Endothelial cell of umbilical vein (primary cell): ENCODE measurements at regions not wholly inside any gene's neighbourhood (a gene's known extent, or its start where the extent isn't known, plus 50 kb on each side); places are given as distances from the start of the nearest gene placed in this dataset.

Experiments
- BruUV-seq: library from RNA; stranded (reverse); fragments of 400-500 nt; replicated peaks from 2 replicates; lab custom pipeline; 2021; lab: Mats Ljungman, UMichigan
- CTCF ChIA-PET: fragments of 300-600, 350-600 bp; sonication (Branson Sonifier 250); formaldehyde crosslinking; loops from one replicate; lab custom pipeline; 2021; ENCODE audit warnings: antibody characterized with exemption, inconsistent platforms; lab: Charles Lee
- POLR2A ChIA-PET: fragments of 300-600, 350-600 bp; sonication (Branson Sonifier 250); formaldehyde crosslinking; loops from one replicate; lab custom pipeline; 2021; ENCODE audit warnings: antibody characterized with exemption, inconsistent platforms; lab: Charles Lee
- DNase-seq: peaks from one replicate; pipeline ENCODE4 v3.0.0-alpha.2; 2011; ENCODE audit warnings: low read depth, low spot score
- FAIRE-seq: peaks from 2 replicates; lab custom pipeline; 2011; peaks lifted over from hg19 to GRCh38; lab: Jason Lieb, UNC
- H2AFZ ChIP-seq: 2 replicates; pipeline ENCODE4 v1.6.0; 2012; ENCODE audit warnings: low read depth, low read length, control low read depth, inconsistent platforms
- H3K27ac ChIP-seq: 2 replicates; pipeline ENCODE4 v1.5.1; 2011; ENCODE audit warnings: low read depth, mild to moderate bottlenecking, control low read depth, low read length, moderate library complexity; ENCODE audit not compliant: insufficient read depth
- H3K27me3 ChIP-seq, 2 experiments: 2 replicates each; pipeline versions ENCODE4 v1.6.0 to v1.6.1; 2011; ENCODE audit warnings: low read length in 2 of 2, mixed read lengths in 1 of 2; ENCODE audit not compliant: control insufficient read depth in 2 of 2, insufficient read depth in 2 of 2
- H3K36me3 ChIP-seq, 2 experiments: 2 replicates in 1 of 2; 3 replicates in 1 of 2; pipeline ENCODE4 v1.5.1; 2011; ENCODE audit warnings: low read length in 2 of 2, mild to moderate bottlenecking in 1 of 2, moderate library complexity in 1 of 2; ENCODE audit not compliant: control insufficient read depth in 2 of 2, insufficient read depth in 2 of 2; ENCODE audit errors: extremely low read depth in 1 of 2
- H3K4me1 ChIP-seq: 3 replicates; pipeline ENCODE4 v1.5.1; 2011; ENCODE audit warnings: mild to moderate bottlenecking, low read length; ENCODE audit not compliant: control insufficient read depth, insufficient read depth; ENCODE audit errors: extremely low read depth
- H3K4me2 ChIP-seq: 2 replicates; pipeline ENCODE4 v1.6.1; 2011; ENCODE audit warnings: low read length, control low read depth, mixed read lengths; ENCODE audit not compliant: insufficient read depth
- H3K4me3 ChIP-seq, 3 experiments: fragments of 200-600 bp in 1 of 3; sonication (generic), shearing (Covaris generic) in 1 of 3; replicated peaks in 1 of 3; 2 replicates each; pipeline ENCODE4 v1.5.1; 2011 to 2016; ENCODE audit warnings: control low read depth in 3 of 3, low read length in 3 of 3, mild to moderate bottlenecking in 2 of 3, inconsistent platforms in 1 of 3, low read depth in 1 of 3, moderate library complexity in 1 of 3; ENCODE audit not compliant: insufficient read depth in 1 of 3
- H3K79me2 ChIP-seq: 2 replicates; pipeline ENCODE4 v1.6.0; 2012; ENCODE audit warnings: low read length, inconsistent platforms; ENCODE audit not compliant: control insufficient read depth, insufficient read depth
- H3K9ac ChIP-seq: replicated peaks from 2 replicates; pipeline ENCODE3; 2011; ENCODE audit warnings: low read length, control low read depth; ENCODE audit not compliant: insufficient read depth; ENCODE audit errors: extremely low read depth
- H3K9me1 ChIP-seq: replicated peaks from 3 replicates; pipeline ENCODE4 v1.6.0; 2011; ENCODE audit warnings: mild to moderate bottlenecking, low read length; ENCODE audit not compliant: control insufficient read depth, insufficient read depth; ENCODE audit errors: extremely low read depth
- H3K9me3 ChIP-seq: replicated peaks from 2 replicates; pipeline ENCODE4 v1.5.1; 2012; ENCODE audit warnings: low read length, inconsistent platforms; ENCODE audit not compliant: control insufficient read depth, insufficient read depth
- H4K20me1 ChIP-seq: replicated peaks from 2 replicates; pipeline ENCODE3; 2011; ENCODE audit warnings: mild to moderate bottlenecking, low read length; ENCODE audit not compliant: control insufficient read depth, insufficient read depth; ENCODE audit errors: extremely low read depth
- CTCF ChIP-seq, 2 donors: IDR thresholded peaks; 1 replicate in 1 of 2; 2 replicates in 1 of 2; pipeline ENCODE4 v1.5.1; 2011; ENCODE audit warnings: low read length in 2 of 2, mild to moderate bottlenecking in 2 of 2, moderate library complexity in 2 of 2, control low read depth in 1 of 2, inconsistent platforms in 1 of 2, low read depth in 1 of 2; ENCODE audit not compliant: insufficient read depth in 1 of 2; ENCODE audit errors: extremely low read depth in 1 of 2
- EZH2 ChIP-seq: IDR thresholded peaks from 2 replicates; pipeline ENCODE4 v1.6.1; 2012; ENCODE audit warnings: borderline replicate concordance, low read depth, mild to moderate bottlenecking, moderate library complexity, low read length, inconsistent platforms; ENCODE audit not compliant: severe bottlenecking
- FOS ChIP-seq: IDR thresholded peaks from 2 replicates; pipeline ENCODE4 v1.6.1; 2011; ENCODE audit warnings: mild to moderate bottlenecking, low read length, moderate library complexity, borderline replicate concordance; ENCODE audit not compliant: insufficient read depth
- GATA2 ChIP-seq: IDR thresholded peaks from 2 replicates; pipeline ENCODE4 v1.7.0; 2011; ENCODE audit warnings: low read depth, mild to moderate bottlenecking, moderate library complexity, mixed read lengths, low read length; ENCODE audit not compliant: insufficient read length, insufficient read depth
- JUN ChIP-seq: IDR thresholded peaks from 2 replicates; pipeline ENCODE4 v1.6.1; 2011; ENCODE audit warnings: borderline replicate concordance, low read depth; ENCODE audit not compliant: insufficient read length, insufficient read depth
- MAX ChIP-seq: IDR thresholded peaks from 2 replicates; pipeline ENCODE4 v1.6.1; 2011; ENCODE audit not compliant: insufficient read depth, insufficient read length
- MYC ChIP-seq: IDR thresholded peaks from one replicate; pipeline ENCODE4 v1.6.1; 2011; ENCODE audit warnings: mild to moderate bottlenecking, low read depth, low read length
- POLR2A ChIP-seq: IDR thresholded peaks from 2 replicates; pipeline ENCODE4 v1.6.1; 2012; ENCODE audit warnings: low read depth, mild to moderate bottlenecking, control low read depth, low read length
- POLR2AphosphoS5 ChIP-seq: IDR thresholded peaks from 2 replicates; pipeline ENCODE4 v1.6.1; 2012; ENCODE audit warnings: low read depth, mild to moderate bottlenecking, control low read depth, low read length, moderate library complexity; ENCODE audit not compliant: insufficient read depth
- dilution Hi-C: fragments of 300-500 bp; cut with MboI; formaldehyde crosslinking; loops from one replicate; pipeline ENCODE4 v1.15.0; 2019; ENCODE audit warnings: low sequenced_read_pairs; ENCODE audit not compliant: extremely low pct_ligation_motif_present
- intact Hi-C: fragments of 100-400 bp; cut with micrococcal nuclease; formaldehyde crosslinking; loops from one replicate; pipeline ENCODE4 v1.10.0; 2022

GRCh38 chr21:17736072-17736471 lies 83.1 kb downstream of the C21orf91 start:
- POLR2A ChIA-PET = no interaction called here
- dilution Hi-C loops = no loop called here
- DNase-seq = no peak

More at GRCh38 chr21:17736072-17736471, 83.1 kb downstream of the C21orf91 start:
- Histone ChIP-seq H3K4me3 (no peak overlapping the region), H3K4me2 (no peak overlapping the region), H3K9me3 (no peaks in the 10 kb centered on the region), H3K9me1 (no peaks in the 10 kb centered on the region), H3K79me2 (no peaks in the 10 kb centered on the region), H3K9ac (no peak overlapping the region), H3K27ac (no peak overlapping the region), H3K4me1 (no peaks in the 10 kb centered on the region), H4K20me1 (no peaks in the 10 kb centered on the region), H3K27me3 (no peaks in the 10 kb centered on the region), H2AFZ (no peak overlapping the region), H3K36me3 (no peaks in the 10 kb centered on the region)
- no peak for TF ChIP-seq GATA2
- TF ChIP-seq POLR2AphosphoS5 = no peak
- TF ChIP-seq FOS = no peak
- TF ChIP-seq MYC = no peak
- TF ChIP-seq POLR2A = no peak
- no peak for TF ChIP-seq EZH2
- no peak for TF ChIP-seq JUN
- TF ChIP-seq MAX = no peak
- no peak for TF ChIP-seq CTCF (IDR thresholded peaks at IDR 0.05; ENCODE audit: extremely low read depth in 1 of 2, insufficient read depth in 1 of 2, low read depth in 1 of 2, low read length in 2 of 2)
- intact Hi-C loops = no loop called here
- CTCF ChIA-PET = no interaction called here
- no TSS peak for BruUV-seq
- no peak for FAIRE-seq
